SU-DHL-6 (cell line): ENCODE measurements at regions not wholly inside any gene's neighbourhood (a gene's known extent, or its start where the extent isn't known, plus 50 kb on each side); places are given as distances from the start of the nearest gene placed in this dataset.

Experiments
- H2AFZ ChIP-seq: fragments of 200-600 bp; sonication (generic); 2 replicates; pipeline ENCODE4 v1.6.1; 2014; ENCODE audit warnings: low read depth, mild to moderate bottlenecking, moderate library complexity, mixed read lengths, antibody characterized with exemption, low read length; ENCODE audit not compliant: severe bottlenecking
- H3F3A ChIP-seq: fragments of 200-600 bp; shearing (Covaris generic); 2 replicates; pipeline ENCODE4 v1.6.0; 2016; ENCODE audit warnings: antibody characterized with exemption, mild to moderate bottlenecking; ENCODE audit not compliant: insufficient read depth
- H3K27ac ChIP-seq: fragments of 200-600 bp; sonication (generic); 2 replicates; pipeline ENCODE4 v1.5.1; 2016; ENCODE audit warnings: low read depth, mild to moderate bottlenecking, low read length, moderate library complexity, mixed read lengths
- H3K27me3 ChIP-seq: fragments of 200-600 bp; sonication (generic), shearing (Covaris generic); 2 replicates; pipeline ENCODE4 v1.6.0; 2014; ENCODE audit warnings: mild to moderate bottlenecking, low read length
- H3K36me3 ChIP-seq: fragments of 200-600 bp; sonication (generic); 2 replicates; pipeline ENCODE4 v1.6.1; 2014; ENCODE audit warnings: mild to moderate bottlenecking, low read length, mixed read lengths
- H3K4me2 ChIP-seq: fragments of 300-600, 200-600 bp; shearing (Covaris generic), sonication (generic); 2 replicates; pipeline ENCODE4 v1.6.0; 2014; ENCODE audit warnings: low read length, low read depth, mild to moderate bottlenecking; ENCODE audit not compliant: poor library complexity, severe bottlenecking
- H3K4me3 ChIP-seq: fragments of 200-600 bp; sonication (generic); 2 replicates; pipeline ENCODE4 v1.5.1; 2014; ENCODE audit warnings: antibody characterized with exemption, low read length, mild to moderate bottlenecking, mixed read lengths; ENCODE audit not compliant: insufficient read depth, poor library complexity, severe bottlenecking
- H3K79me2 ChIP-seq: fragments of 200-600 bp; sonication (generic); 2 replicates; pipeline ENCODE4 v1.6.1; 2014; ENCODE audit warnings: mild to moderate bottlenecking, low read length, moderate library complexity; ENCODE audit not compliant: insufficient read depth
- H3K9ac ChIP-seq: fragments of 200-600 bp; sonication (generic); 2 replicates; pipeline ENCODE4 v1.7.0; 2014; ENCODE audit warnings: mild to moderate bottlenecking, low read length
- H3K9me2 ChIP-seq: fragments of 200-600 bp; sonication (generic); replicated peaks from 2 replicates; pipeline ENCODE4 v1.6.1; 2014; ENCODE audit warnings: low read length; ENCODE audit not compliant: insufficient read depth
- H3K9me3 ChIP-seq: fragments of 200-600 bp; sonication (generic); 2 replicates; pipeline ENCODE4 v1.6.1; 2014; ENCODE audit warnings: low read length, mixed read lengths; ENCODE audit not compliant: insufficient read depth
- H4K20me1 ChIP-seq: fragments of 200-600 bp; sonication (generic); 2 replicates; pipeline ENCODE4 v1.6.1; 2014; ENCODE audit warnings: low read depth, mild to moderate bottlenecking, antibody characterized with exemption, low read length, moderate library complexity, mixed read lengths
- CTCF ChIP-seq: fragments of 200-600 bp; sonication (generic); IDR thresholded peaks from one replicate; pipeline ENCODE4 v1.5.1; 2017; ENCODE audit warnings: antibody characterized with exemption, mild to moderate bottlenecking, low read length, moderate library complexity; ENCODE audit not compliant: insufficient read depth, poor library complexity, severe bottlenecking
- EZH2phosphoT487 ChIP-seq: fragments of 200-600 bp; sonication (generic), shearing (Covaris generic); conservative IDR thresholded peaks from 2 replicates; pipeline ENCODE4 v1.6.1; 2018; ENCODE audit warnings: mild to moderate bottlenecking, antibody characterized with exemption, low read length, moderate library complexity, mixed read lengths

GRCh38 chr1:228887101-228887500 is 151.8 kb downstream of the RHOU start:
- no peak overlapping the region for H2AFZ ChIP-seq
- no peak overlapping the region for H3K4me3 ChIP-seq
- H3K4me2 ChIP-seq: no peak overlapping the region
- no peaks in the 10 kb centered on the region for H3K27me3 ChIP-seq
- H3K9me3 ChIP-seq: no peaks in the 10 kb centered on the region
- H3K79me2 ChIP-seq: no peaks in the 10 kb centered on the region
- H3K36me3 ChIP-seq: no peaks in the 10 kb centered on the region
- H4K20me1 ChIP-seq: no peaks in the 10 kb centered on the region
- no peak overlapping the region for H3K27ac ChIP-seq
- no peaks in the 10 kb centered on the region for H3K9me2 ChIP-seq
- no peaks in the 10 kb centered on the region for H3F3A ChIP-seq
- no peak overlapping the region for H3K9ac ChIP-seq
- TF ChIP-seq EZH2phosphoT487: no peak
- no peak for TF ChIP-seq CTCF

- H3K4me2 ChIP-seq: no peak overlapping the region
- no peak overlapping the region for H3K9ac ChIP-seq
- no peak overlapping the region for H3K4me3 ChIP-seq
- H3K9me2 ChIP-seq: no peaks in the 10 kb centered on the region
- no peaks in the 10 kb centered on the region for H4K20me1 ChIP-seq
- no peaks in the 10 kb centered on the region for H3K36me3 ChIP-seq
- H3K27ac ChIP-seq: no peak overlapping the region
- H3F3A ChIP-seq: no peaks in the 10 kb centered on the region
- H3K9me3 ChIP-seq: no peaks in the 10 kb centered on the region
- TF ChIP-seq CTCF: no peak
- TF ChIP-seq EZH2phosphoT487: no peak
- no peaks in the 10 kb centered on the region for H3K79me2 ChIP-seq
- no peaks in the 10 kb centered on the region for H3K27me3 ChIP-seq
- no peak overlapping the region for H2AFZ ChIP-seq
Observed at GRCh38 chr1:228887960-228888359, 152.7 kb downstream of the RHOU start.

- H3K9me2 ChIP-seq: no peaks in the 10 kb centered on the region
- no peaks in the 10 kb centered on the region for H3K9me3 ChIP-seq
- H3K36me3 ChIP-seq: no peaks in the 10 kb centered on the region
- no peaks in the 10 kb centered on the region for H3K27me3 ChIP-seq
- H3K79me2 ChIP-seq: no peaks in the 10 kb centered on the region
- no peaks in the 10 kb centered on the region for H4K20me1 ChIP-seq
- H3K4me3 ChIP-seq: no peak overlapping the region
- no peak overlapping the region for H2AFZ ChIP-seq
- H3K4me2 ChIP-seq: no peak overlapping the region
- no peak overlapping the region for H3K9ac ChIP-seq
- no peaks in the 10 kb centered on the region for H3F3A ChIP-seq
- no peak overlapping the region for H3K27ac ChIP-seq
- TF ChIP-seq EZH2phosphoT487 (no peak), CTCF (no peak)
Observed at GRCh38 chr1:228889289-228889688, 154.0 kb downstream of the RHOU start.
